ENCODE measurements at regions not wholly inside any gene's neighbourhood (a gene's known extent, or its start where the extent isn't known, plus 50 kb on each side); places are given as distances from the start of the nearest gene placed in this dataset.
A peak's percentile ranks its signal among the peaks of the same experiment; 100 is the strongest.

DNA sequence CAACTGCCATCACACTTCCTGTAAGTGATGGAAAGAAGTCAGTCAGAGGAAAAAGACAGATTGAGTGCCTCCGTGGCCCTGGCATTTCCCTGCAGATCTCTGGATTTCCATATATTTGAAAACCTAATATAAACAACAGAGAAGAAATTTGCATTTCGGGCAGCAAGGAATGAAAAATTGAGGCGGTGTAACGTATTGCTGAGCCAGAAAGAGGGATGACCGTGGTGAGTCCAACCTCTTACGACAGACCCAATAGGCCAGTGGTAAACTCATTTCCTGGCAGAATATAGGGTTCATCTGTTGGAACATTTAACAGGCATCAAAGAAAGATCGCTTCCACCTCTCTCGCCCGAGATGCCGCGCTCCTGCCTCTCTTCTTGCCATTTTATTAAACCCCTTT lies 336.5 kb downstream of the MIAT start:
- H3K9me3 ChIP-seq (ENCODE audit: control insufficient read depth in 2 of 3, insufficient read depth in 1 of 3, low read length in 3 of 3), result peaks cover 0 to 3% (median 0%) of the 10 kb centered on the region in 3 donors
- DNase-seq, result no peak
- no peaks in the 10 kb centered on the region for H3K27me3 ChIP-seq (ENCODE audit: control insufficient read depth, insufficient read depth, low read length)
- no peak overlapping the region for H3K4me3 ChIP-seq (ENCODE audit: low read length in 3 of 3)
- no peak overlapping the region for H3K27ac ChIP-seq (ENCODE audit: low read depth in 2 of 2, low read length in 2 of 2)
- intact Hi-C loops (cut with DNase I), result no loop called here
- no peak for FAIRE-seq
- no peaks in the 10 kb centered on the region for H3K4me1 ChIP-seq (ENCODE audit: control insufficient read depth in 2 of 3, insufficient read depth in 2 of 3, low read depth in 1 of 3, low read length in 3 of 3)
- no peak overlapping the region for H3K9ac ChIP-seq (ENCODE audit: low read length in 3 of 3)
- TF ChIP-seq, protein P1, sequence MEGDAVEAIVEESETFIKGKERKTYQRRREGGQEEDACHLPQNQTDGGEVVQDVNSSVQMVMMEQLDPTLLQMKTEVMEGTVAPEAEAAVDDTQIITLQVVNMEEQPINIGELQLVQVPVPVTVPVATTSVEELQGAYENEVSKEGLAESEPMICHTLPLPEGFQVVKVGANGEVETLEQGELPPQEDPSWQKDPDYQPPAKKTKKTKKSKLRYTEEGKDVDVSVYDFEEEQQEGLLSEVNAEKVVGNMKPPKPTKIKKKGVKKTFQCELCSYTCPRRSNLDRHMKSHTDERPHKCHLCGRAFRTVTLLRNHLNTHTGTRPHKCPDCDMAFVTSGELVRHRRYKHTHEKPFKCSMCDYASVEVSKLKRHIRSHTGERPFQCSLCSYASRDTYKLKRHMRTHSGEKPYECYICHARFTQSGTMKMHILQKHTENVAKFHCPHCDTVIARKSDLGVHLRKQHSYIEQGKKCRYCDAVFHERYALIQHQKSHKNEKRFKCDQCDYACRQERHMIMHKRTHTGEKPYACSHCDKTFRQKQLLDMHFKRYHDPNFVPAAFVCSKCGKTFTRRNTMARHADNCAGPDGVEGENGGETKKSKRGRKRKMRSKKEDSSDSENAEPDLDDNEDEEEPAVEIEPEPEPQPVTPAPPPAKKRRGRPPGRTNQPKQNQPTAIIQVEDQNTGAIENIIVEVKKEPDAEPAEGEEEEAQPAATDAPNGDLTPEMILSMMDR (IDR thresholded peaks at IDR 0.05; ENCODE audit: borderline replicate concordance, extremely low read depth, insufficient read depth), result no peak
- H3K36me3 ChIP-seq (ENCODE audit: control insufficient read depth in 2 of 3, insufficient read depth in 3 of 3, low read length in 3 of 3), result no peaks in the 10 kb centered on the region

DNA sequence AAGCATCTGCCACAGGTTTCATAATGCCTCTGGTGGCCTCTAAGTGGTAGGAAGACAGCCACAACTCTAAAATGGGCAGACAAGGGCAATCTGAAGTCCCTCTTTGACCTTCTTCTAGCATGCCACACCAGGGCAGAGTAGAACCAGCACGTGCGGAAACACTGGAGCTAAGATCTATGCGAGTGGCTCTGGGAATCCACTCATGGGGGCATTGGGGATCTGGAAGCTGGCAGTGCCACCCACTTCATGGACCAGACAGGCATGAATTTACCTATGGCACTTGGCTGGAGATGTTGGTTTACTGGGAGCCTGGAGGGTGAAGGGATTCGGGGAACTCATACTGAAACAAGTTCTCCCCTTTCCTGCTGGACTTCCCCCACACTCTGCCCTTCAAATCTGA lies 337.4 kb downstream of the MIAT start:
- no peak overlapping the region for H3K4me3 ChIP-seq (ENCODE audit: low read length in 3 of 3)
- FAIRE-seq (no peak), DNase-seq (no peak)
- peaks cover 0 to 3% (median 0%) of the 10 kb centered on the region in 3 donors for H3K9me3 ChIP-seq (ENCODE audit: control insufficient read depth in 2 of 3, insufficient read depth in 1 of 3, low read length in 3 of 3)
- H3K36me3 ChIP-seq (ENCODE audit: control insufficient read depth in 2 of 3, insufficient read depth in 3 of 3, low read length in 3 of 3), result no peaks in the 10 kb centered on the region
- H3K4me1 ChIP-seq (ENCODE audit: control insufficient read depth in 2 of 3, insufficient read depth in 2 of 3, low read depth in 1 of 3, low read length in 3 of 3), result no peaks in the 10 kb centered on the region
- H3K9ac ChIP-seq (ENCODE audit: low read length in 3 of 3), result no peak overlapping the region
- no peaks in the 10 kb centered on the region for H3K27me3 ChIP-seq (ENCODE audit: control insufficient read depth, insufficient read depth, low read length)
- no peak overlapping the region for H3K27ac ChIP-seq (ENCODE audit: low read depth in 2 of 2, low read length in 2 of 2)
- intact Hi-C loops (cut with DNase I), result no loop called here
- TF ChIP-seq, protein P1 (IDR thresholded peaks at IDR 0.05; ENCODE audit: borderline replicate concordance, extremely low read depth, insufficient read depth), result no peak

DNA sequence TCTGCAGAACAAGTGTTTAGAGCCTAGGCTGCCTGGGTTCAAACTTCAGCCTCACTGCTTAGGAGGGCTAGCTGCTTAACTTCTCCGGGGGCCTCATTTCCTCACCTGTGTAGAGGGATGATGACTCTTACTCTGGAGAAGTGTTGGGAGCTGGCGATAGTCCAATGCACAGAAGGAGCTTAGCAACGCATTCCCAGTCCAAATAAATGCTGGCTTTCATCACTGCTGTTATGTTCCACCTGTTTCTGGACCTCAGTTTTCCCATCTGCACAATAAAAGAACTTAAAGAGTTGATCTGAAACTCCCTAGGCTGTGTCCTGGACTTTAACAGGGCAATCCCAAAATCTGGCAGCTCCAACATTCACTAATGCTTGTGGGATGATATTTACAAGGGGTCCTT lies 337.8 kb downstream of the MIAT start:
- H3K4me3 ChIP-seq (ENCODE audit: low read length in 3 of 3), result no peak overlapping the region
- TF ChIP-seq, protein P1 (IDR thresholded peaks at IDR 0.05; ENCODE audit: borderline replicate concordance, extremely low read depth, insufficient read depth), result no peak
- FAIRE-seq (no peak), DNase-seq (peak in 2 of 5 donors; percentile 17 to 70)
- intact Hi-C loops (cut with DNase I), result no loop called here
- peaks cover 0 to 3% (median 0%) of the 10 kb centered on the region in 3 donors for H3K9me3 ChIP-seq (ENCODE audit: control insufficient read depth in 2 of 3, insufficient read depth in 1 of 3, low read length in 3 of 3)
- no peak overlapping the region for H3K9ac ChIP-seq (ENCODE audit: low read length in 3 of 3)
- no peaks in the 10 kb centered on the region for H3K27me3 ChIP-seq (ENCODE audit: control insufficient read depth, insufficient read depth, low read length)
- H3K4me1 ChIP-seq (ENCODE audit: control insufficient read depth in 2 of 3, insufficient read depth in 2 of 3, low read depth in 1 of 3, low read length in 3 of 3), result no peaks in the 10 kb centered on the region
- H3K36me3 ChIP-seq (ENCODE audit: control insufficient read depth in 2 of 3, insufficient read depth in 3 of 3, low read length in 3 of 3), result no peaks in the 10 kb centered on the region
- no peak overlapping the region for H3K27ac ChIP-seq (ENCODE audit: low read depth in 2 of 2, low read length in 2 of 2)

DNA sequence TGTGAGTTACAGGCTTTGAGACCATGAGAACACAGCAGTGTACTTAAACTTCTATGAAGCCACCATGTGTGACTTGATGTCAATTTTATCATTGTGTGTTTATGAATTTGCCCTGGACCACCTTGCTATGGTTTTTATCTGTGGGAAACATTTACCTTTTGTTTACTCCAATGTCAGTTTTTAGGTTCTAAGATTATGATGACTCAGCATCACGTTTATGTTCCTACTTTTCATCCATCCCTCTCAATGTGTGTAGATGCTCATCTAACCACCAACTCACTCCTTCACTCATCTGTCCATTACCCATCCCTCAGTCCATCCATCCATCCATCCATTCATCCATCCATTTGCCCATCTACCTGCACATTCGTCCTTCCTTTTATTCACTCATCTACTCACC lies 338.8 kb downstream of the MIAT start:
- TF ChIP-seq, protein P1 (IDR thresholded peaks at IDR 0.05; ENCODE audit: borderline replicate concordance, extremely low read depth, insufficient read depth), result no peak
- H3K27ac ChIP-seq (ENCODE audit: low read depth in 2 of 2, low read length in 2 of 2), result no peak overlapping the region
- DNase-seq (no peak), FAIRE-seq (no peak)
- peaks cover 0 to 2% (median 0%) of the 10 kb centered on the region in 3 donors for H3K9me3 ChIP-seq (ENCODE audit: control insufficient read depth in 2 of 3, insufficient read depth in 1 of 3, low read length in 3 of 3)
- no peak overlapping the region for H3K4me3 ChIP-seq (ENCODE audit: low read length in 3 of 3)
- intact Hi-C loops (cut with DNase I), result no loop called here
- no peaks in the 10 kb centered on the region for H3K27me3 ChIP-seq (ENCODE audit: control insufficient read depth, insufficient read depth, low read length)
- H3K36me3 ChIP-seq (ENCODE audit: control insufficient read depth in 2 of 3, insufficient read depth in 3 of 3, low read length in 3 of 3), result no peaks in the 10 kb centered on the region
- no peak overlapping the region for H3K9ac ChIP-seq (ENCODE audit: low read length in 3 of 3)
- H3K4me1 ChIP-seq (ENCODE audit: control insufficient read depth in 2 of 3, insufficient read depth in 2 of 3, low read depth in 1 of 3, low read length in 3 of 3), result no peaks in the 10 kb centered on the region

All from kidney (tissue), 13 donors.